BJ (cell line): ENCODE measurements at regions not wholly inside any gene's neighbourhood (a gene's known extent, or its start where the extent isn't known, plus 50 kb on each side); places are given as distances from the start of the nearest gene placed in this dataset.

ENCODE experiments used
- CTCF ChIA-PET: fragments of 350-600 bp; formaldehyde crosslinking; extraction: SDS; loops from one replicate; lab custom pipeline; 2021; ENCODE audit warnings: antibody characterized with exemption, inconsistent platforms; lab: Yijun Ruan, JAX
- POLR2A ChIA-PET: fragments of 300-600 bp; sonication (Branson Sonifier 250); formaldehyde crosslinking; extraction: SDS; loops from one replicate; lab custom pipeline; 2021; ENCODE audit warnings: antibody characterized with exemption; lab: Charles Lee
- DNase-seq: peaks from one replicate; pipeline ENCODE4 v3.0.0-alpha.2; 2011; ENCODE audit warnings: low read depth
- H3K27me3 ChIP-seq: 2 replicates; pipeline ENCODE4 v1.6.0; 2011; ENCODE audit warnings: low read length; ENCODE audit not compliant: control insufficient read depth, insufficient read depth
- H3K36me3 ChIP-seq: 2 replicates; pipeline ENCODE4 v1.5.1; 2011; ENCODE audit warnings: low read length; ENCODE audit not compliant: control insufficient read depth, insufficient read depth
- H3K4me3 ChIP-seq: 2 replicates; pipeline ENCODE4 v1.5.1; 2011; ENCODE audit warnings: low read depth, mild to moderate bottlenecking, control low read depth, low read length
- CTCF ChIP-seq: IDR thresholded peaks from 2 replicates; pipeline ENCODE4 v1.5.1; 2011; ENCODE audit warnings: low read depth, mild to moderate bottlenecking, control low read depth, inconsistent platforms, low read length, moderate library complexity; ENCODE audit not compliant: insufficient read depth

- no peaks in the 10 kb centered on the region for H3K36me3 ChIP-seq
- ChIA-PET POLR2A (no interaction called here), CTCF (no interaction called here)
- no peak overlapping the region for H3K4me3 ChIP-seq
- no peak for DNase-seq
- no peak for TF ChIP-seq CTCF
- H3K27me3 ChIP-seq = no peaks in the 10 kb centered on the region
These were observed 347.4 kb upstream of the LRP1B start for GRCh38 chr2:142478206-142478605.

GRCh38 chr2:142472382-142472781, 341.6 kb upstream of the LRP1B start:
- H3K36me3 ChIP-seq = no peaks in the 10 kb centered on the region
- no peak for DNase-seq
- no peak overlapping the region for H3K4me3 ChIP-seq
- ChIA-PET CTCF (no interaction called here), POLR2A (no interaction called here)
- no peak for TF ChIP-seq CTCF
- no peaks in the 10 kb centered on the region for H3K27me3 ChIP-seq

GRCh38 chr2:142467321-142467720, 336.5 kb upstream of the LRP1B start:
- Histone ChIP-seq H3K4me3 (no peak overlapping the region), H3K27me3 (no peaks in the 10 kb centered on the region), H3K36me3 (no peaks in the 10 kb centered on the region)
- no peak for TF ChIP-seq CTCF
- ChIA-PET CTCF (no interaction called here), POLR2A (no interaction called here)
- DNase-seq = no peak

- Histone ChIP-seq H3K27me3 (no peaks in the 10 kb centered on the region), H3K4me3 (no peak overlapping the region), H3K36me3 (no peaks in the 10 kb centered on the region)
- ChIA-PET CTCF (no interaction called here), POLR2A (no interaction called here)
- DNase-seq = no peak
- TF ChIP-seq CTCF = no peak
These were observed 332.2 kb upstream of the LRP1B start for GRCh38 chr2:142463047-142463446.

- H3K36me3 ChIP-seq = no peaks in the 10 kb centered on the region
- CTCF ChIA-PET = no interaction called here
- POLR2A ChIA-PET = no interaction called here
- no peak for DNase-seq
- no peak overlapping the region for H3K4me3 ChIP-seq
- TF ChIP-seq CTCF = no peak
- no peaks in the 10 kb centered on the region for H3K27me3 ChIP-seq
These were observed 331.5 kb upstream of the LRP1B start for GRCh38 chr2:142462306-142462705.
